ENCODE measurements at regions not wholly inside any gene's neighbourhood (a gene's known extent, or its start where the extent isn't known, plus 50 kb on each side); places are given as distances from the start of the nearest gene placed in this dataset.

GRCh38 chr4:110271986-110272385 lies 73.6 kb upstream of the ELOVL6 start:
- Histone ChIP-seq H3K27ac (no peak overlapping the region), H3K4me1 (replicated peaks in 1 of 2) (no peaks in the 10 kb centered on the region), H3K36me3 (replicated peaks in 1 of 2) (no peaks in the 10 kb centered on the region), H3K4me3 (no peak overlapping the region), H3K9me3 (replicated peaks in 1 of 3) (no peaks in the 10 kb centered on the region), H3K27me3 (no peaks in the 10 kb centered on the region)
- TF ChIP-seq CTCF (IDR thresholded peaks at IDR 0.05) (no peak), POLR2A (IDR thresholded peaks at IDR 0.05) (no peak)
- WGBS, 4 donors, result 60 to 78% (median 68%) methylated on average over 4 of the region's 4 CpGs
- no peak for DNase-seq
- intact Hi-C loops (cut with DNase I), result no loop called here

- intact Hi-C loops (cut with DNase I), result no loop called here
- Histone ChIP-seq H3K36me3 (replicated peaks in 1 of 2) (no peaks in the 10 kb centered on the region), H3K4me3 (no peak overlapping the region), H3K27ac (no peak overlapping the region), H3K4me1 (replicated peaks in 1 of 2) (no peaks in the 10 kb centered on the region), H3K9me3 (replicated peaks in 1 of 3) (no peaks in the 10 kb centered on the region), H3K27me3 (no peaks in the 10 kb centered on the region)
- no peak for TF ChIP-seq POLR2A (IDR thresholded peaks at IDR 0.05)
- TF ChIP-seq CTCF (IDR thresholded peaks at IDR 0.05), result no peak
- WGBS, 4 donors, result 51 to 71% (median 61%) methylated on average over 3 of the region's 3 CpGs
- DNase-seq, result no peak
Observed at GRCh38 chr4:110270492-110271197, 72.2 kb upstream of the ELOVL6 start.

- intact Hi-C loops (cut with DNase I), result no loop called here
- H3K27ac ChIP-seq, result no peak overlapping the region
- no peaks in the 10 kb centered on the region for H3K9me3 ChIP-seq (replicated peaks in 1 of 3)
- no peaks in the 10 kb centered on the region for H3K36me3 ChIP-seq (replicated peaks in 1 of 2)
- H3K27me3 ChIP-seq, result no peaks in the 10 kb centered on the region
- no peak for TF ChIP-seq POLR2A (IDR thresholded peaks at IDR 0.05)
- no peak for TF ChIP-seq CTCF (IDR thresholded peaks at IDR 0.05)
- no peak overlapping the region for H3K4me3 ChIP-seq
- 79 to 88% (median 84%) methylated on average over 5 of the region's 5 CpGs for WGBS, 4 donors
- H3K4me1 ChIP-seq (replicated peaks in 1 of 2), result no peaks in the 10 kb centered on the region
- no peak for DNase-seq
Observed at GRCh38 chr4:110268790-110269189, 70.4 kb upstream of the ELOVL6 start.

- 76 to 87% (median 82%) methylated on average over 2 of the region's 2 CpGs for WGBS, 4 donors
Observed at GRCh38 chr4:110268352-110268751, 69.9 kb upstream of the ELOVL6 start.

More at GRCh38 chr4:110268352-110268751, 69.9 kb upstream of the ELOVL6 start:
- Histone ChIP-seq H3K4me3 (no peak overlapping the region), H3K4me1 (replicated peaks in 1 of 2) (no peaks in the 10 kb centered on the region), H3K9me3 (replicated peaks in 1 of 3) (no peaks in the 10 kb centered on the region), H3K27me3 (no peaks in the 10 kb centered on the region), H3K27ac (no peak overlapping the region), H3K36me3 (replicated peaks in 1 of 2) (no peaks in the 10 kb centered on the region)
- TF ChIP-seq CTCF (IDR thresholded peaks at IDR 0.05) (no peak), POLR2A (IDR thresholded peaks at IDR 0.05) (no peak)
- no peak for DNase-seq
- intact Hi-C loops (cut with DNase I), result no loop called here
